ENCODE measurements at regions not wholly inside any gene's neighbourhood (a gene's known extent, or its start where the extent isn't known, plus 50 kb on each side); places are given as distances from the start of the nearest gene placed in this dataset.
"Not testable (repeated sequence)": the region's sequence is repeated elsewhere in the genome, so short reads cannot be mapped to it uniquely, and the experiment has no call there.

- DNase-seq; H3K9me3 Mint-ChIP-seq (ENCODE audit: unreplicated experiment); BruUV-seq (replicated peaks); H3K4me1 Mint-ChIP-seq (ENCODE audit: low read depth, unreplicated experiment); H3K4me3 ChIP-seq (ENCODE audit: low read depth, low read length); H3K27me3 Mint-ChIP-seq (ENCODE audit: insufficient read depth, unreplicated experiment); CTCF ChIA-PET; H3K4me1 ChIP-seq; intact Hi-C loops (cut with micrococcal nuclease; ENCODE audit: unreplicated experiment); H3K36me3 ChIP-seq (ENCODE audit: control insufficient read depth, insufficient read depth, low read length); POLR2A ChIA-PET; H3K9me3 ChIP-seq; H3K27ac Mint-ChIP-seq (ENCODE audit: unreplicated experiment); H3K36me3 Mint-ChIP-seq (ENCODE audit: insufficient read depth, unreplicated experiment); H3K4me3 Mint-ChIP-seq (ENCODE audit: unreplicated experiment); H3K27me3 ChIP-seq (replicated peaks; ENCODE audit: control insufficient read depth, insufficient read depth, low read length): not testable (repeated sequence)
Observed at GRCh38 chr4:45207241-45207863, 481.0 kb upstream of the GNPDA2 start.

DNA sequence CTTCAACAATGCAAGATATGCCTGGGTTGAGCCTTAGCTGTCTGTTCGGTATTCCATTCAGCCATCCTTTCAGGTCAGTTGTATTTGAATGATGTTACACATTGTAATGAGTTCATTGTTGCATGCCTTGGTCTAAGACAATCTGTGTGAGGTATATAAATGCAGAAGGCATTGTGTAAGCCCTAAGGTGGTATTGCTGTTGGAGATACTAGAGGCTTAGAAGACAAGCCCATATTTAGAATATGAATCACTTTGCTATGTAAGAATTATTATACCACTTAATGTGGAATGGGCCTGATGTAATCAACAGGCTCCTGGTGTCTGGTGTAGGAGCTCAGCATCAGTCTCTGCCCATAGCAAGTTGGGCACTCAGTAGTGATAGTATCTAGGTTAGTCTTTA, 473.4 kb upstream of the GNPDA2 start:
- POLR2A ChIA-PET, result no interaction called here
- no peak for DNase-seq
- peaks cover 2% of the 10 kb centered on the region for H3K27me3 Mint-ChIP-seq (ENCODE audit: insufficient read depth, unreplicated experiment)
- CTCF ChIA-PET, result no interaction called here
- H3K4me3 ChIP-seq (ENCODE audit: low read depth, low read length), result no peak overlapping the region
- H3K4me1 ChIP-seq, result no peaks in the 10 kb centered on the region
- H3K9me3 Mint-ChIP-seq (ENCODE audit: unreplicated experiment), result no peaks in the 10 kb centered on the region
- TF ChIP-seq, protein P1, sequence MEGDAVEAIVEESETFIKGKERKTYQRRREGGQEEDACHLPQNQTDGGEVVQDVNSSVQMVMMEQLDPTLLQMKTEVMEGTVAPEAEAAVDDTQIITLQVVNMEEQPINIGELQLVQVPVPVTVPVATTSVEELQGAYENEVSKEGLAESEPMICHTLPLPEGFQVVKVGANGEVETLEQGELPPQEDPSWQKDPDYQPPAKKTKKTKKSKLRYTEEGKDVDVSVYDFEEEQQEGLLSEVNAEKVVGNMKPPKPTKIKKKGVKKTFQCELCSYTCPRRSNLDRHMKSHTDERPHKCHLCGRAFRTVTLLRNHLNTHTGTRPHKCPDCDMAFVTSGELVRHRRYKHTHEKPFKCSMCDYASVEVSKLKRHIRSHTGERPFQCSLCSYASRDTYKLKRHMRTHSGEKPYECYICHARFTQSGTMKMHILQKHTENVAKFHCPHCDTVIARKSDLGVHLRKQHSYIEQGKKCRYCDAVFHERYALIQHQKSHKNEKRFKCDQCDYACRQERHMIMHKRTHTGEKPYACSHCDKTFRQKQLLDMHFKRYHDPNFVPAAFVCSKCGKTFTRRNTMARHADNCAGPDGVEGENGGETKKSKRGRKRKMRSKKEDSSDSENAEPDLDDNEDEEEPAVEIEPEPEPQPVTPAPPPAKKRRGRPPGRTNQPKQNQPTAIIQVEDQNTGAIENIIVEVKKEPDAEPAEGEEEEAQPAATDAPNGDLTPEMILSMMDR (IDR thresholded peaks at IDR 0.05; ENCODE audit: insufficient read depth in 1 of 2, low read depth in 1 of 2, low read length in 1 of 2, severe bottlenecking in 1 of 2, unreplicated experiment in 1 of 2), result no peak
- intact Hi-C loops (cut with micrococcal nuclease; ENCODE audit: unreplicated experiment), result no loop called here
- H3K36me3 ChIP-seq (ENCODE audit: control insufficient read depth, insufficient read depth, low read length), result no peaks in the 10 kb centered on the region
- no peak overlapping the region for H3K4me3 Mint-ChIP-seq (ENCODE audit: unreplicated experiment)
- no peaks in the 10 kb centered on the region for H3K36me3 Mint-ChIP-seq (ENCODE audit: insufficient read depth, unreplicated experiment)
- no peaks in the 10 kb centered on the region for H3K4me1 Mint-ChIP-seq (ENCODE audit: low read depth, unreplicated experiment)
- BruUV-seq (replicated peaks), result no TSS peak
- no peak overlapping the region for H3K27ac Mint-ChIP-seq (ENCODE audit: unreplicated experiment)
- H3K27me3 ChIP-seq (replicated peaks; ENCODE audit: control insufficient read depth, insufficient read depth, low read length), result no peaks in the 10 kb centered on the region
- no peaks in the 10 kb centered on the region for H3K9me3 ChIP-seq

- H3K4me1 ChIP-seq, result no peaks in the 10 kb centered on the region
- no peaks in the 10 kb centered on the region for H3K27me3 Mint-ChIP-seq (ENCODE audit: insufficient read depth, unreplicated experiment)
- CTCF ChIA-PET, result no interaction called here
- H3K36me3 Mint-ChIP-seq (ENCODE audit: insufficient read depth, unreplicated experiment), result no peaks in the 10 kb centered on the region
- no peaks in the 10 kb centered on the region for H3K36me3 ChIP-seq (ENCODE audit: control insufficient read depth, insufficient read depth, low read length)
- TF ChIP-seq, protein P1 (IDR thresholded peaks at IDR 0.05; ENCODE audit: insufficient read depth in 1 of 2, low read depth in 1 of 2, low read length in 1 of 2, severe bottlenecking in 1 of 2, unreplicated experiment in 1 of 2), result no peak
- POLR2A ChIA-PET, result interaction anchor here (0.6 kb wide), 1 partner anchor 10 kb away, joined by 3 read pairs; no protein-coding TSS in a partner anchor
- intact Hi-C loops (cut with micrococcal nuclease; ENCODE audit: unreplicated experiment), result no loop called here
- BruUV-seq (replicated peaks), result no TSS peak
- no peaks in the 10 kb centered on the region for H3K27me3 ChIP-seq (replicated peaks; ENCODE audit: control insufficient read depth, insufficient read depth, low read length)
- no peak overlapping the region for H3K27ac Mint-ChIP-seq (ENCODE audit: unreplicated experiment)
- no peaks in the 10 kb centered on the region for H3K4me1 Mint-ChIP-seq (ENCODE audit: low read depth, unreplicated experiment)
- no peak for DNase-seq
- H3K9me3 Mint-ChIP-seq (ENCODE audit: unreplicated experiment), result no peaks in the 10 kb centered on the region
- H3K9me3 ChIP-seq, result no peaks in the 10 kb centered on the region
- H3K4me3 ChIP-seq (ENCODE audit: low read depth, low read length), result no peak overlapping the region
- no peak overlapping the region for H3K4me3 Mint-ChIP-seq (ENCODE audit: unreplicated experiment)
Observed at GRCh38 chr4:45188501-45188900, 462.1 kb upstream of the GNPDA2 start.

- no peak for DNase-seq
- POLR2A ChIA-PET, result no interaction called here
- CTCF ChIA-PET, result no interaction called here
- TF ChIP-seq, protein P1 (IDR thresholded peaks at IDR 0.05; ENCODE audit: insufficient read depth in 1 of 2, low read depth in 1 of 2, low read length in 1 of 2, severe bottlenecking in 1 of 2, unreplicated experiment in 1 of 2), result no peak
- Mint-ChIP-seq H3K4me1 (ENCODE audit: low read depth, unreplicated experiment) (no peaks in the 10 kb centered on the region), H3K4me3 (ENCODE audit: unreplicated experiment) (no peak overlapping the region), H3K27ac (ENCODE audit: unreplicated experiment) (no peak overlapping the region), H3K9me3 (ENCODE audit: unreplicated experiment) (no peaks in the 10 kb centered on the region), H3K36me3 (ENCODE audit: insufficient read depth, unreplicated experiment) (no peaks in the 10 kb centered on the region), H3K27me3 (ENCODE audit: insufficient read depth, unreplicated experiment) (no peaks in the 10 kb centered on the region)
- no peaks in the 10 kb centered on the region for H3K27me3 ChIP-seq (replicated peaks; ENCODE audit: control insufficient read depth, insufficient read depth, low read length)
- intact Hi-C loops (cut with micrococcal nuclease; ENCODE audit: unreplicated experiment), result no loop called here
- no peak overlapping the region for H3K4me3 ChIP-seq (ENCODE audit: low read depth, low read length)
- no peaks in the 10 kb centered on the region for H3K4me1 ChIP-seq
- no peaks in the 10 kb centered on the region for H3K9me3 ChIP-seq
- no peaks in the 10 kb centered on the region for H3K36me3 ChIP-seq (ENCODE audit: control insufficient read depth, insufficient read depth, low read length)
- BruUV-seq (replicated peaks), result no TSS peak
Observed at GRCh38 chr4:45186249-45186648, 459.9 kb upstream of the GNPDA2 start.

Data from Caco-2 (cell line).